HuH-7.5 (cell line): ENCODE measurements at regions not wholly inside any gene's neighbourhood (a gene's known extent, or its start where the extent isn't known, plus 50 kb on each side); places are given as distances from the start of the nearest gene placed in this dataset.
"Not testable (repeated sequence)": the region's sequence is repeated elsewhere in the genome, so short reads cannot be mapped to it uniquely, and the experiment has no call there.

ENCODE experiments used
- DNase-seq: peaks from one replicate; pipeline ENCODE4 v3.0.0; 2011; ENCODE audit warnings: low spot score

DNA sequence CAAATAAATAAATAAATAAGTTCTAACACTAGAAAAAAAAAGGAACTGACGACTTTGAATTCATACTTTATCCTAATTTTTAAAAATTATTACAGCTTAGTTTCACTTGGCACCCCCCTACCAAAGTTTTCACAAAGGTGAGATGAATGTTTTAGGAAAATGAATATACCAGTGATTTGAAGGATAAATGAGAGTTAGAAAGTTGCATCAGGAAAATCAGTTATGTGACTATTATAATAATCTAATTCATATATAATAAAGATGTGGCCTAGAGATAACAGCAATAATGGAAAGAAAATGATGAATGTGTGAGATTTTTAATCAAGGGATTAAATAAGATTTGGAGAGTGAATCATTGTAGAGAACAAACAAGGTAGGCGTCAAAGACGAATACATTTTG is 103.0 kb upstream of the RAP1B start:
- DNase-seq: no peak

DNA sequence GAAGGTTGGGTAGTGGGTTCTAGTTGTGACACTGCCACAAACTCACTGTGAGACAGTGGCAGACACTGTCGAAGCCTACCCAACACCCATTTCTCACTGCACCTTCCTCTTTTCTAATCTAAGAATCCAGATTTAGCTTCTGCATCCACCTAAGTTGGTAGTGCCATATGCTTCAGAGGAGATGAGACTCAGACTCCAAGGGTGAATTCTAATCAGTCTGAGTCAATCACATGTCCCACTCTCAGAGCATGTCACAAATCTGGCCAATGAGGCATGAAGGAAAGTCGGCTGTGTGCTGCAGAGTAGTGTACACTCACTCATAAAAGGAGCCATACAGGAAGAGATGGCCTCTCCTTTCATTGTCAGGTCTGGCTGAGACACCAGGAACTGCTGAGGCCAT is 102.1 kb upstream of the RAP1B start:
- no peak for DNase-seq

DNA sequence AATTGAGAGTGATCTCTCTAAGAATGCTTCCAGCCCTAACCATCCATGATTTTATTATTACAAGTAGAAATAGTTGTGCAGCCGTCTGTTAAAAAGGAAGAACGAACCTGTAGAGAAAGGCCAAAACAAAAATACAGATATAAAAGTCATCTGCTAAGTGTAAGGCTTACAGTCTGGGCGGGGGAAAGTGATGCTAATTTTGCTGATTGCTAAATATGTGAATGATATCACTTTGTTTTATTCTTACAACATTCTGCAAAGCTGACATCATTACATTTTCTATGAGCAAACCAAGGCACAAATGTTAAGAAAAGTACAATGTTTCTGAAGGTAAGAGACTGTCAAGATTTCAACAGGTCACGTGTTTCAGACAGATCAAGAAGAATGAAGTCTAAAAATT is 101.5 kb upstream of the RAP1B start:
- DNase-seq: no peak

DNA sequence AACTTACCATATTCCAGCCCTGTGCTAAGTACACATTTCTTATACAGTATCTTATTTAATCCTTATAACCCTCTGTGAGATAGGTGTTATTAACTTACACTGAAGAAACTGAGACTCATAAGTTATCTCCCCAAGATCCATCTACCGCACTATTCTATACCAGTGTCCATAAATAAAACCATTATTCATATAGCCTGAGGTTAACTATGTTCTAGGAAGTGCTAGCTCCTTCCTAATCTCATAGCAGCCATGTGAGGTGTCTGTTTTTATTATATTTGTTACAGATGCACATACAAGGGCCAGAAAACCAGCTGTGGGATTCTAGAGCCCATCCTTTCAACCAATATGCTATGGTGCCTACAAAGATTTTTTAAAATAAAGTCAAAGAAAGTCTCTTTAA is 100.3 kb upstream of the RAP1B start:
- DNase-seq: no peak

DNA sequence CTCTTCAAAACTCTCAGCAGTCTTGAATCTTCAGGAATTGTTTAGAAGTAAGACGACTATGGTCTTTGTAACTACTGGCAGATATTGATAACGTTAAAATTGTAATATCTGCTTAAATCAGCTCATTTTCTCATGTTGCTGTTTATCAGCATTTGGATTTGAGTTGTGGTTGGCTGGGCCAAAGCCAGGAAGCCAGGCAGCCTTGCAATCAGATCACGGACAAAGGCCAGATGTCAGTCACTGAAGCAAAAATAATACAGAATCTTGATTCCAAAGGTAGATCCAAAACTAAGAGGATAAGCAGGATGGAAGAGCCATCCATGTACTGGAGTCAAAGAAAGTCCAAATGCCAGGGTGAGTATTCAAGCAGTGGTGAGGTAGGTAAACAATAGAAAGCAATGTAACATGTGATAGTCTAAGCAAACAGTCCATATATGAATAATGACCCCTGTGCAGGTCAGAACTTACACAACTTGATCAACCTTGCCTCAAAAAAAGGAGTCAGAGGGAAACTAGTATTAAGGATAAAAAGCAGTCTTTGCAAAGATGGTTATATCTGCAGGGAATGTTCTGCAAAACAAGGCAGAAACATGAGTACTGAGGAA is 95.8 kb upstream of the RAP1B start:
- no peak for DNase-seq

DNA sequence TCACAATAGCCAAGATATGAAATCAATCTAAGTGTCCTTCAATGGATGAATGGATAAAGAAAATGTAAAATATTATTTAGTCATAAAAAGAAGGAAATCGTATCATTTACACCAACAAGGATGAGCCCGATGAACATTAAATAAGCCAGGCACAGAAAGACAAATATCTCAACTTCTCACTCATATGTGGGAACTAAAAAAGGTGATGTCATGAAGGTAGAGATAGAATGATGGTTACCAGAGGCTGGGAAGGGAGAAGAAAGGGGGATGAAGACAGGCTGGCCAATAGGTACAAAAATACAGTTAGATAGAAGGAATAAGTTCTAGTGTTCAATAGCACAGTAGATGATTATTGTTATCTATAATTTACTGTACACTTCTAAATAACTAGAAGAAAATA is 94.9 kb upstream of the RAP1B start:
- no peak for DNase-seq

DNA sequence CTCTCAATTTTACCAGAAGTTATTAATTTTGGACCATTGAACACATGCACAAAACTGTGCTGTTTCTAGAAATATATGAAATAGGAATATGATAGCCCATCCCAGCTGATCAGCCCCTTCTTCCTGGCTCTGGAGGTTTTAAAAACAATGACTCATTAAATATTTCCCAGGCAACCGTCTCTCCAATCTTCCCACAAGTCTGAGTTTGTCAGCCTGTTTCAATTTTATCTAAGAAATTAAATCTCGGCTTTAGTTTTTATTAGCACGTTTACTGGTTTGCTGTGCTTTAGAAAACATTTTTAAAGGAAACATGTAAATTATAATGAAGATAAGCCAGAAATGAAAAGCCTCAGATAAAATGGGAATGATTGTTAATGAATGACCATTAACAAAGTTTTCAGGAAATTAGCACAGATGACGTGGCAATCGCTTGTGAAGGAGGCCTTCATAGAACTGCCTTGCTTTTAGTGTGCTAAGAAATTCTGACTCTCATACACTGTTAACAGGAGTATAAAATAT is 89.3 kb upstream of the RAP1B start:
- no peak for DNase-seq

DNA sequence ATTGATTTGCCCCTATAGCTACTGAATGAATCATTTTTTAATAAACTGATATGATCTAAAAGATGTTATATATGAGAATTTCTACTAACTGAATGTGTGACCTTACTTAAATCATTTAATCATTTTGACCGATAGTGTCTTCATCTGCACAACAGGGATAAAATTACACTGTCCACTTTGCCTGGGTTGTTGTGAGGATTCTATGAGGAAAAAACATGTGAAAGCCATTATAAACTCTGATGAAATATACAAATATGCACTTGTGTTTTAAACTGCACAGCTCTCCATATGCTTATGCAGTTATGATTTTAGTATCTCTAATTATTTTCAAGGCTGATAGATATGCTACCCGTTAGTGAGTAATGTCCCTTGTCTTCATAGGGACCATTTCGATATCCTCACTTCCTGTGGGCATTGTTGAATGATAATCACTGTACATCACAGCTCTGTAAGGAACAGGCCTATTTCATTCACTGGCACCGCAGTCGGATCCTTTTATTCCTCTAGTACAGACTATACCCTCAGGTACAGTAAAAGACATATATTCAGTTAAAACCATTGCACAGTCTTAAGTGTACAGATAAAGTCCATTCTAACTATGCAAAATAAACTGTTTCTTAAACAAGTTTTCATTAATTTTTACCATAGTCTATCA is 88.7 kb upstream of the RAP1B start:
- no peak for DNase-seq

DNA sequence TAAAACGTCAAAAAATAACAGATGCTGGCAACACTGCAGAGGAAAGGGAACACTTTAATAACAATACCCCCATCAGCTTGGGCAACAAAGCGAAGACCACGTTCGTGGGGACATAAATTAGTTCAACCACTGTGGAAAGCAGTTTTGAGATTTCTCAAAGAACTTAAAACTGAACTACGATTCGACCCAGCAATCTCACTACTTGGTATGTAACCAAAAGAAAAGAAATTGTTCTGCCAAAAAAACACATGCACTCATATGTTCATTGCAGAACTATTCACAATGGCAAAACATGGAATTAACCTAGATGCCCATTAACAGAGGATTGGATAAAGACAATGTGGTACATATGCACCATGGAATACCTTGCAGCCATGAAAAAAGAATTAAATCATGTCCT is 81.2 kb upstream of the RAP1B start:
- DNase-seq: no peak

DNA sequence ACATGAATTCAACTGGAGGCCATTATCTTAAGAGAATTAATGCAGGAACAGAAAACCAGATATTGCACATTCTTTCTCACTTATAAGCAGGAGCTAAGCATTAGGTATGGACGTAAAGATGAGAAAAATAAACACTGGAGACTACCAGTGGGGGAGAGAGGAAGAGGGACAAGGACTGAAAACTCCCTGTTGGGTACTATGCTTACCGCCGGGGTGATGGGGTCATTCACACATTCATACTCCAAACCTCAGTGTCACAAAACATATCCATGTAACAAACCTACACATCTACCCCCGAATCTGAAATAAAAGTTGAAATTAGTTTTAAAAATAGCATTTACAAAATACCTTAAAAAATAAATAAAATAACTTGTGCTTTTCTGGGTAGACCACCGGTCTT is 80.8 kb upstream of the RAP1B start:
- no peak for DNase-seq

DNA sequence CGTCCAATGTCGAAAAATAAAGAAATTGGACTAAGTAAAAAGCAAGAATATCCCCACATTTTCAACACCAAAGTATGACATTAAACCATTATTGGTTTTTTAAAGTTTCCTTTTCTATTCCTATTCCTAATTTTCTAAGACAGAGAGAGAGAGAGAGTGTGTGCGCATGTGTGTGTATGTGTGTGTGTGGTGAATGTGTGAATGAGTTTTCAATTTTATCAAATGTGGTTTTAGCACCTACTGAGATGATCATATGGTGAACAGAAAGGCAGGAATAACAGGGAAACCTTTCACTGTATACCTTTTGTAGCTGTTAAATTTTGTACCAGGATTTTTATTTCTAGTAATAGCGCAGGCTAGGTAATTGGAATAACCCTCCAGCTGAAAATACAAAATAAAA is 80.4 kb upstream of the RAP1B start:
- DNase-seq: no peak

DNA sequence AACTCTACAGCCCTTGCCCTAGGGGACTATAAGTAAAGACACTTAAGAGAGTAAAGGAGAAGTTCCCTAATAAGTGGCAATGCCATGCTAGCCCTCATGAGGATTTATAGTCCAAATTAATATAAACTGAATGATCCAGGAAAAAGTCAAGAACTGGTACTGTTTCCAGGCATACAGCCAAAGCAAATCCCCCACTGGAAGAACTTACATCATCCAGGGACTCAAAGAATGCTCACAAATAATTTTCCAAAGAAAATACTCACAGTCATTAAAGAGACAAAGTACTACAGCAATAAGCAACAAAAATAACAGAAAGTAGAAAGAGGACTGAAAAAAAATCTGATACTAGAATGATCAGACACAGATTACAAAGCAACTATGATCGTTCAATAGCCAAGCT is 79.7 kb upstream of the RAP1B start:
- DNase-seq: no peak

DNA sequence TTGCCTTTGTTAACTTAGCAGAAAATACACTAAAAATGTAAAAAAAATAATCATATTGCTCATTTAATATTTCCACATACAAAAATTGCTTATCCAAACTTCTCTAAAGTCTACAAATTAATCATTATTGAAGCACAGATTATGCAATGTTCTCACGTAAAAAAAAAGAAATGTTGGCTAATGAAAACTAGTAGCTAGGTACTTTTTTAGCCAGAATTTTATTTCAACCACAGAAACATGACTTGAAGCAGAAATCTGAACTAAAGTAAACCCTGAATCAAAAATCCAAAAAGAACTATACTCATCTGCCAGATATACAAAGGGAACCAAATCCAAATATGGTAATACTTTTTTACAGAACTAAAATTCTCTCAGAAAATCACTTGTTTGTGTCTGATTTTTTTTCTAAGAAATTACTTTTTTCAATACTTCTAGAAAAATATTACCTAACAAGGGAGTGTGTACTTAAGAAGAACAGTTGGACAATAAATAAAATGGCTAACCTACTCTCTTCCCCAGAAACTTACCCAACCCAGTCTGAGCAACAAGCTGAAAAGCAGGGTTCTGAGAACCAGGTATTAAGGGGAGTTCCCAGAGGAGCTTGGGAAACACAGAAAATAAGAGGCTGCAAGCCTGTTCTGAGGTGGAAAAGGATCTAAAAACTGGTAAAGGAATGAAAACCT is 78.4 kb upstream of the RAP1B start:
- DNase-seq: no peak

DNA sequence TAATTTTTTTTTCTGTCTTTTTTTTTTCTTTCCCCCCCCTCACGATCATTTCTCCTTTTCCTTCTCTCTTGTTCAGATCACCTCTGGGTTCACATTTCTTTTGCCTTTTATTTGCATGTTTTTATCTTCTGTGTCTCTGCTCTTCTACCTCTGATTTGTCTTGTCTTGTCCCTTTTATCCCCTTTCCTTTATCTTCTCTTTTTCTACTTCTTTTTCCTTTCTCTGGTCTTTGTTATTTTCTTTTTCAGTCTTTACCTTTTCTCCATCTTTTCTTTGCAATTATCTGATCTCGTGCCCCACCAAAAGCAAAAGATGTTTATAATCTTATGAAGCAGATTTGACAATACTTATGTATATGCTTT is 77.8 kb upstream of the RAP1B start:
- no peak for DNase-seq

DNA sequence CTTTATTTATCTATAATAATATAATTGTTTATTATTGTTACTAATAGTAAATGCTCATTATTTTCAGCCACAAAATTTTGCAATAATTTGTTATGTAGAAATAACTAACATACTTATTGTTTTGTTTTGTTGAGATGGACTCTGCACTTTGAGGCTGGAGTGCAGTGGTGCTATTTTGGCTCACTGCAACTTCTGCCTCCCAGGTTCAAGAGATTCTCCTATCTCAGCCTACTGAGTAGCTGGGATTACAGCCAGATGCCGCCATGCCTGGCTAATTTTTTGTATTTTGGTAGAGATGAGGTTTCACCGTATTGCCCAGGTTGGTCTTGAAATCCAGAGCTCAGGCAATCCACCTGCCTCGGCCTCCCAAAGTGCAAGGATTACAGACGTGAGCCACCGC is 76.6 kb upstream of the RAP1B start:
- no peak for DNase-seq

DNA sequence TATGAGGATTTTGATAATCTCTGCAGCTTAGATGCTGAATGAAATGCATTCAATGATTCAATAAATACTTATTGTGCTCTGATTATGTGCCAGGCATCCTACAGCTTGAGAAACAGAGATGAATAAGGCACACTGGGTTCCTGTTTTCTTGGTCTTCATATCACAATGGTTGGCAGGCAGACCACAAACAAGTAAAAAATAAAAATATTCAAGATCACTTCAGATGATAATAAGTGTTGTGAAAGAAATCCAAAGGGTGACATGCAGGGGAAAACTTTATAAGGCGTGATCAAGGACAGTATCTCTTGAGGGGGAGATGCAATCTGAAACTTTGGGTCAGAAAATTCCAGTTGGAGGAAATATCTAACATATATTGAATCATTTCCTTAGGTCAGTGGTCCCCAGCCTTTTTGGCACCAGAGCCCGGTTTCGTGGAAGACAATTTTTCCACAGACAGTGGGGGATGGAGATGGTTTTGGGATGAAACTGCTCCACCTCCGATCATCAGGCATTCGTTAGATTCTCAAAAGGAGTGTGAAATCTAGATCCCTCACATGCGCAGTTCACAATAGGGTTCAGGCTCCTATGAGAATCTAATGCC is 73.7 kb upstream of the RAP1B start:
- DNase-seq: no peak

DNA sequence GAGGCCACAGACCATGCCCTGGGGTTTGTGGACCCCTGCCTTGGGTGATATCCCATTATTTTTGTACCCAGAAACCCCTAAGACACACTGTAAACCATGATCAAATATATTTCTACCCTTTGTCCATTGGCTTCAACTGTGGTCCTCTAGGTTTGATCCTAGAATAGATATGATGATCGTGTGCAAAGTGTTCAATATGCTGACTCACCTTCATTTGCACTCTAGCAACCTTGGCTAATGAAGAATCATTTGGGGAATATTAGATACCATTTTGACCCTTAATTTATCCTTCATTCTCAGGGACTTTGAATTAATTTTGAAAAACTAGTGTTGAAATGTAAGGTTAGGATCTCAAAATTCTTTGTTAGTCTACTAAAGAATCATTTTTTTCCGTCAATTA is 73.1 kb upstream of the RAP1B start:
- no peak for DNase-seq

DNA sequence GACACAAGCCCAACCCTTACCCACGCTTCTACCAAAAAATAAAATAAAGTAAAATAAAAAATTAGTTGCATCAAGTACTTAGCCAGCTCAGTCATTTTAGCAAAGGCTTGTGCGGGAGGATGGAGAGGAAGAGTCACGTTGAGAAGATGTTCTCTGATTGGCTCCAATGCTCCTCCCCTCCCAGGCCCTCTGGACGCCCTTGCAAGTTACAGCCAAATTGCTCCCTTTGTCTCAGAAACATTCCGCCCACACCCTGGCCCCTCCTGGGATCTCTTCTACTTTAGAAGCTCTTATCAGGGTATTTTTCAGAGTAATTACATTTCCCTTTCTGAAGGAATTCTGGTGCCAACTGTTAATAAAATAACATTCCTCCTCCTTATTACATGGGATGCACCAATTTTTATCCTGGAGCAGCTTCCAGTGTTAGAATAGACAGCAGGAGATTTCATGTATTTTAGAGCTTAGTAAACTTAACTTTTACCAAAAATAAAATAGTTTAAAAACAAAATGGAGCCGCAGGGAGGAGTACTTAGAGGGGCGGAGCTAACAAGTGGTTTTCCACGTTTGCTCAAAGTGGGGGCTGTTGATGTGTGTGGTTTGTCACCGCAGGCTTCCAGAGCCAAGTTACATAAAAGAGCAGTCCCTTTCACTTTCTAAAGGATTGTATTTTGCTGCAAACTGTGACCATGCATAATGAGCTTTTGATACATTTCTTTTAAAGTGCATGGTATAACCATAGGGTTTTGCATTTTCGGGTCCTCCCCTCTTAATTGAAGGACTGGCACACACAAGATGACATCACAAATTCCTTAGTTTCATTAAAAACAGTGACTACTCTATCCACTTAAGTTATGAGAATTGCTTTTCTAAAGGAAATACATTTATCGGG is 71.7 kb upstream of the RAP1B start:
- DNase-seq: no peak

DNA sequence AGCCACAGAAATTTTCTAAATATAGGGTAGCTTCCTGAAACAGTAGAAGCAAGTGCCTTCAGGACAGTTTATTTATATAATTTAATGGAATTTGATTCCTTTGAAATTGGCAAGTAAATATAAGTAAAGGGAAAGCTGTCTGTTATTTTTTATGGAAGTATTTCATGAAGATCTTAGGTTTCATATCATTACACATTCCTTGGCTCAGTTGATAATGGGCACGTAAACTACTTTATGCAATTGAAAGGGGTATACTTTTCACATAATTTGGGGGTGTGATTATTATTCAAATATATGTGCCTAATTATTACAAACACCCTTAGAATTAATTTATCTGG is 71.1 kb upstream of the RAP1B start:
- DNase-seq: no peak

DNA sequence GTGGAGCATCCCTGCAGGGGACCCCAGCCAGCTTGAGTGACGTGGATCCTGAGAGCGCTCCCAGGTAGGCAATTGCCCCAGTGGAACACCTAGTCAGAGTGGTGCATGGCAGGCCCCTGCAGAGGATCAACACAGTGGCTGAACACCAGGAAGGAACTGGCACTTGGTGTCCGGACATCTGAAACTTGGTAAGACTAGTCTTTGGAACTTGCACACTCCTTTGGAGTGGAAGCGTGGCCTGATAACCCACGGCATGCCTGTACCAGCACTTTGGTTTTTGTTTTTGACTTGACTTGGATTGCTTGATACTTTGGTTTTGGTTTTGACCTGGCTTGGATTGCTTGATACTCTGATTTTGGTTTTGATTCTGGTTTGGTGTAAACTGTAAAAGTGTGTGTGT is 69.9 kb upstream of the RAP1B start:
- DNase-seq: not testable (repeated sequence)

DNA sequence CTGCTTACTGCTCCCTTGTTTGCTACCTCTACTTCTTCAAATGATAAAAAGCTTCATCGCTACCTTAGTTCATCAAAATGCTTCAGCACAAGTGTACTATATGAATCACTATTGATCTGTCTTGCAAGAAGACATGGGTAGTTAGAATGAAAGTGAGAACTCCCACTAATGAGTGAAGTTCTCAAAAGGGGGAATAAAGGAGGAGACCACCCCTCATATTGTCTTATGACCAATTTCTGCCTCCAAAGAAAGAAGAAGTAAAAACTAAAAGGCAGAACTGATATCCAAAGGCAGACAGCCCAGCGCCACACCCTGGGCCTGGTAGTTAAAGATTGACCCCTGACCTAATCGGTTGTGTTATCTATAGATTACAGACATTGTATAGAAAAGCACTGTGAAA is 63.4 kb upstream of the RAP1B start:
- not testable (repeated sequence) for DNase-seq

DNA sequence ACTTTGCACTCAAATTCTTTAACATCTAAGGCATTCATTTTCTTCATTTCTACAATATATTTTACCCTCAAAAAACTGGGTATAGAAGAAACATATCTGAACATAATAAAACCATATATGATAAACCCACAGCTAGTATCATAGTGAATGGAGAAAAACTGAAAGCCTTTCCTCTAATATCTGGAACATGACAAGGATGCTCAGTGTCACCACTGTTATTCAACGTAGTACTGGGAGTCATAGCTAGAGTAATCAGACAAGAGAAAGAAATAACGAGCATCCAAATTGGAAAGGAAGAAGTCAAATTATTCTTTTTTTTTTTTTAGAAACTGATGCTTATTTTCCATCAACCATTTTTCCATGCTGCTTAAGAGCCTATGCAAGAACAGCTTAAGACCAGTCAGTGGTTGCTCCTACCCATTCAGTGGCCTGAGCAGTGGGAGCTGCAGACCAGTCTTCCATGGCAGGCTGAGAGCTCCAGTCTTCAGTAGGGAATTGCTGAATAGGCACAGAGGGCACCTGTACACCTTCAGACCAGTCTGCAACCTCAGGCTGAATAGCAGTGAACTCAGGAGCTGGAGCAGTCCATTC is 58.0 kb upstream of the RAP1B start:
- DNase-seq: not testable (repeated sequence)
